K562 (cell line): ENCODE measurements at regions not wholly inside any gene's neighbourhood (a gene's known extent, or its start where the extent isn't known, plus 50 kb on each side); places are given as distances from the start of the nearest gene placed in this dataset.

Experiments
- ARID1B ChIP-seq: fragments of 450-650 bp; IDR thresholded peaks from 2 replicates; pipeline ENCODE4 v1.6.1; 2016; ENCODE audit warnings: antibody characterized with exemption, mild to moderate bottlenecking, inconsistent platforms
- ASH1L ChIP-seq: fragments of 450-650 bp; IDR thresholded peaks from 2 replicates; pipeline ENCODE4 v1.6.1; 2018; ENCODE audit warnings: borderline replicate concordance, mild to moderate bottlenecking, low read depth; ENCODE audit not compliant: partially characterized antibody
- DEAF1 ChIP-seq: fragments of 450-650 bp; formaldehyde crosslinking; IDR thresholded peaks from 2 replicates; pipeline ENCODE4 v1.4.0; 2020; ENCODE audit warnings: mild to moderate bottlenecking, moderate library complexity
- EGR1 ChIP-seq: fragments of 450-650 bp; conservative IDR thresholded peaks from 2 replicates; pipeline ENCODE4 v1.6.1; 2017; ENCODE audit warnings: mild to moderate bottlenecking
- ESRRB ChIP-seq: fragments of 250-450 bp; sonication (Bioruptor Pico); IDR thresholded peaks from 2 replicates; pipeline ENCODE4 v1.5.0; 2020; ENCODE audit warnings: mild to moderate bottlenecking, moderate library complexity, borderline replicate concordance
- GABPA ChIP-seq: fragments of 200-800 bp; sonication (Bioruptor generic); conservative IDR thresholded peaks from 2 replicates; pipeline ENCODE4 v1.6.1; 2016; ENCODE audit warnings: low read depth, missing genetic modification characterization, missing compliant biosample characterization
- KAT8 ChIP-seq: fragments of 450-650 bp; IDR thresholded peaks from 2 replicates; pipeline ENCODE4 v1.6.1; 2016; ENCODE audit warnings: low read depth, mild to moderate bottlenecking
- MEF2D ChIP-seq: conservative IDR thresholded peaks from 2 replicates; pipeline ENCODE4 v1.6.1; 2016; ENCODE audit warnings: low read depth, missing genetic modification characterization, missing compliant biosample characterization
- NR4A1 ChIP-seq, 2 experiments: fragments of 250-450 bp in 1 of 2; fragments of 450-650 bp in 1 of 2; sonication (Bioruptor Pico) in 1 of 2; IDR thresholded peaks; 2 replicates each; pipeline versions ENCODE4 v1.4.0 to v1.6.1; 2016 to 2020; ENCODE audit warnings: mild to moderate bottlenecking in 2 of 2, missing compliant biosample characterization in 1 of 2, missing genetic modification characterization in 1 of 2, moderate library complexity in 1 of 2
- SNIP1 ChIP-seq: fragments of 450-650 bp; IDR thresholded peaks from 2 replicates; pipeline ENCODE4 v1.7.1; 2017; ENCODE audit warnings: low read depth, mild to moderate bottlenecking
- THAP12 ChIP-seq: fragments of 250-450 bp; sonication (Bioruptor Pico); IDR thresholded peaks from 2 replicates; pipeline ENCODE4 v1.9.0; 2021; ENCODE audit warnings: mild to moderate bottlenecking, inconsistent platforms
- TRIM24 ChIP-seq, 2 experiments: fragments of 450-650 bp; IDR thresholded peaks; 2 replicates each; pipeline ENCODE4 v1.6.1; 2016
- ZBTB33 ChIP-seq: sonication (generic); formaldehyde crosslinking; IDR thresholded peaks from 2 replicates; pipeline ENCODE4 v1.8.1; 2023; ENCODE audit warnings: mild to moderate bottlenecking, missing genetic modification reagents
- ZFX ChIP-seq: sonication (generic); formaldehyde crosslinking; IDR thresholded peaks from 2 replicates; pipeline ENCODE4 v1.8.0; 2022; ENCODE audit warnings: mild to moderate bottlenecking, missing genetic modification reagents, moderate library complexity
- ZNF512 ChIP-seq: IDR thresholded peaks from 2 replicates; pipeline ENCODE4 v1.6.1; 2016; ENCODE audit warnings: missing genetic modification characterization, missing compliant biosample characterization

GRCh38 chr3:72155391-72156064 lies 370.6 kb upstream of the PROK2 start (continued):
- TF ChIP-seq THAP12 (no peak), ARID1B (peak; percentile 72), DEAF1 (CRISPR knock-in tag) (0 out of 2 replicates have a peak, but pooled peaks have one; percentile 19), TRIM24 (IDR thresholded peaks at IDR 0.05) (no peak), ZBTB33 (CRISPR knock-in tag) (no peak), SNIP1 (no peak), NR4A1 (CRISPR knock-in tag; IDR thresholded peaks at IDR 0.05) (no peak), NR4A1 (tag; IDR thresholded peaks at IDR 0.05) (peak; percentile 46; the same call in 1 of the 2 replicates), GABPA (0 out of 2 replicates have a peak, but pooled peaks have one; percentile 19), KAT8 (no peak), MEF2D (0 out of 2 replicates have a peak, but pooled peaks have one; percentile 27), EGR1 (peak; percentile 64), ZFX (CRISPR knock-in tag) (no peak), ZNF512 (no peak), ESRRB (no peak), ASH1L (no peak)
